ENCODE measurements at regions not wholly inside any gene's neighbourhood (a gene's known extent, or its start where the extent isn't known, plus 50 kb on each side); places are given as distances from the start of the nearest gene placed in this dataset.

- DNase-seq (no peak), ATAC-seq (ENCODE audit: low read depth) (no peak)
- Histone ChIP-seq H3K9me3 (ENCODE audit: control insufficient read depth, insufficient read depth, low read length) (no peaks in the 10 kb centered on the region), H3K4me3 (ENCODE audit: insufficient read depth, low read depth, low read length) (no peak overlapping the region), H4K20me1 (ENCODE audit: insufficient read depth, low read length) (no peaks in the 10 kb centered on the region), H3K4me2 (ENCODE audit: low read depth, low read length) (no peak overlapping the region), H3K23ac (ENCODE audit: low read depth, low read length) (no peak overlapping the region), H3K4me1 (ENCODE audit: control insufficient read depth, insufficient read depth, low read length) (no peaks in the 10 kb centered on the region), H3K4ac (ENCODE audit: low read depth, low read length) (no peak overlapping the region), H3K18ac (ENCODE audit: low read depth, low read length) (no peak overlapping the region), H2BK20ac (ENCODE audit: low read depth, low read length) (no peak overlapping the region), H2AK9ac (replicated peaks; ENCODE audit: low read depth, low read length, poor library complexity) (no peak overlapping the region), H2AK5ac (ENCODE audit: low read depth, low read length) (no peak overlapping the region), H3K56ac (ENCODE audit: extremely low read depth, insufficient read depth, low read length) (no peak overlapping the region), H3K9ac (ENCODE audit: low read depth, low read length) (no peak overlapping the region), H3K14ac (replicated peaks; ENCODE audit: low read depth, low read length) (no peak overlapping the region), H2BK15ac (ENCODE audit: low read depth, low read length) (no peak overlapping the region), H2BK5ac (ENCODE audit: low read depth, low read length, poor library complexity, severe bottlenecking) (no peak overlapping the region), H3K27ac (ENCODE audit: insufficient read depth, low read length) (no peak overlapping the region), H4K5ac (ENCODE audit: low read depth, low read length) (no peak overlapping the region), H2AFZ (replicated peaks; ENCODE audit: low read length, poor library complexity) (no peak overlapping the region), H4K91ac (ENCODE audit: insufficient read depth, low read depth, low read length) (no peak overlapping the region), H4K8ac (ENCODE audit: low read depth in 2 of 2, low read length in 2 of 2) (no peak overlapping the region), H3K36me3 (ENCODE audit: control insufficient read depth, insufficient read depth, low read length) (no peaks in the 10 kb centered on the region), H3K9me1 (ENCODE audit: insufficient read depth, low read length) (no peaks in the 10 kb centered on the region), H2BK120ac (ENCODE audit: low read depth, low read length) (no peak overlapping the region), H3K79me1 (ENCODE audit: low read depth in 1 of 2, low read length in 2 of 2) (no peaks in the 10 kb centered on the region), H3K27me3 (ENCODE audit: control insufficient read depth, insufficient read depth, low read length) (no peaks in the 10 kb centered on the region)
- WGBS, 2 experiments (ENCODE audit: extremely low coverage in 2 of 2, insufficient read length in 1 of 2): no CpG with 5 or more reads among the region's 3 CpGs
- ChIA-PET POLR2A (ENCODE audit: unreplicated experiment) (no interaction called here), CTCF (no interaction called here)
- no peak for TF ChIP-seq FOS (IDR thresholded peaks at IDR 0.05; ENCODE audit: low read depth, low read length)
- in situ Hi-C loops (cut with MboI; ENCODE audit: low sequenced_read_pairs) (no loop called here), dilution Hi-C loops (cut with HindIII; ENCODE audit: low sequenced_read_pairs, unreplicated experiment) (no loop called here), intact Hi-C loops (cut with micrococcal nuclease) (no loop called here)
- no TSS peak for BruUV-seq (replicated peaks)
Measured at GRCh38 chr3:146679995-146680394, 74.8 kb upstream of the PLSCR5 start.
